Neural progenitor cell (in vitro differentiated cells): ENCODE measurements at regions not wholly inside any gene's neighbourhood (a gene's known extent, or its start where the extent isn't known, plus 50 kb on each side); places are given as distances from the start of the nearest gene placed in this dataset.

Experiments used
- CTCF ChIP-seq: fragments of 200-600 bp; sonication (generic); IDR thresholded peaks from 2 replicates; pipeline ENCODE4 v1.5.1; 2017; ENCODE audit warnings: antibody characterized with exemption, mild to moderate bottlenecking
- EZH2 ChIP-seq: fragments of 200-600 bp; sonication (generic); IDR thresholded peaks from 2 replicates; pipeline ENCODE4 v1.6.1; 2017; ENCODE audit warnings: antibody characterized with exemption, mild to moderate bottlenecking, moderate library complexity
- EZH2phosphoT487 ChIP-seq: fragments of 200-600 bp; sonication (generic); IDR thresholded peaks from 2 replicates; pipeline ENCODE4 v1.6.1; 2017; ENCODE audit warnings: antibody characterized with exemption

DNA sequence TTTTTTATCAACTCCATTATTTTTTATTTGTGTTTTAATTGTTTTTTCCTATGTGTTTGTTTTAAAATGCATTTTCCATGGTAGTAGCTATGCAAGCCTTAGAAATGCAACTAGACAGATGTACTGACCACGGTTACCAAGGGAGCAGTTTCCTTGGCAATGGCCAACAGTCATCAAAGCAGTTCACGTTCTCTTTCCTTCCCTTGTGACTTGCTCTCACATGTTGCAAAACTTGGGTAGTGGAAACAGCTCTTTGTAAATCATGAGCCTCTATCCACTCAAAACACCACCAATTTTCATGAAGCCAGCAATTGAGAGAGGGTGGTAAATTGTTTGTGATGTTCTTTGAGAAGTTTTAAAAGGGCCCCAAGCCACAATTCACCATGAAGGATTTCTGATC, 499.4 kb upstream of the MDFIC2 start:
- TF ChIP-seq CTCF (no peak), EZH2phosphoT487 (no peak), EZH2 (no peak)
